NCI-H2227 treated with DMSO at 0.1 percent for 48 hours (cell line): ENCODE measurements at regions not wholly inside any gene's neighbourhood (a gene's known extent, or its start where the extent isn't known, plus 50 kb on each side); places are given as distances from the start of the nearest gene placed in this dataset.
"Not testable (repeated sequence)": the region's sequence is repeated elsewhere in the genome, so short reads cannot be mapped to it uniquely, and the experiment has no call there.

Source experiments
- DNase-seq: peaks from one replicate; lab custom pipeline; 2025; lab: John Stamatoyannopoulos, UW

DNA sequence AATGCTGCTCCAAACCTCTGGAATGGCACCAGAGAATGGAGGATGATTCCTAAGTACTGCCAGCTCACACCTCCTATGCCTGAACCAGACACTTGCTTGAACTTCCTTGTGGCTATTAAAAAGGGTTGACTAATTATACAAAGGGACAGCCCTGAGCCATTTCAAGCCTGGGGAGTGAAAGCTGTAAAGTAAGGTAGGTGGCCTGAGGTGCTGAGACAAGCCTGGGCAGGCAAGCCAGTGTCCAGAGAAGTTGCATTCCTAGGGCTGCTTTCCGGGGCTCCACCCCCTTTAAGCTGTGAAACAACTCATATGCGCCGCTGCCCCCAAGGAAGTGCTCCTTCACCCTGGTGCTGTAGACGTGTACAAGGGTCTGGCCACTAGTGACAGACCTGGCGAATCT, 79.9 kb upstream of the SLC1A3 start:
- no peak for DNase-seq

DNA sequence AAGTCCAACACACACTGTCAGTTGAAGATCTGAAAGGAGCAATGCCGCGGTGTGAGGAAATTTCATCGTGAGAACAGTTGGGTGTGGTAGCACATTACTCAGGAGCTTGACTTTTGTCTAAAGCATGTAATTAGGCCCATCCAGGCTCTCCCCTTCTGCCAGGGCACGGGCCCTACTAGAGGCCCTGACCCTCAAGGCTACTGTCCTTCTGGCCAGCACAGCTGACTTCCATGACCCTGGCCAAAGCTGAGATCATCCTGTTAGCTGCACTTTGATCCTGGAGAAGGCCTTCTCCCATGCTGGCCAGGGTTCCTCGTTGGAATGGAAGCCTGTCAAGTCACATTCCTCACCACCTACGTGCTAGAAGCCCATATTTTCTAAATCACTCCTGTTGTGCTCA, 77.8 kb upstream of the SLC1A3 start:
- DNase-seq: no peak

DNA sequence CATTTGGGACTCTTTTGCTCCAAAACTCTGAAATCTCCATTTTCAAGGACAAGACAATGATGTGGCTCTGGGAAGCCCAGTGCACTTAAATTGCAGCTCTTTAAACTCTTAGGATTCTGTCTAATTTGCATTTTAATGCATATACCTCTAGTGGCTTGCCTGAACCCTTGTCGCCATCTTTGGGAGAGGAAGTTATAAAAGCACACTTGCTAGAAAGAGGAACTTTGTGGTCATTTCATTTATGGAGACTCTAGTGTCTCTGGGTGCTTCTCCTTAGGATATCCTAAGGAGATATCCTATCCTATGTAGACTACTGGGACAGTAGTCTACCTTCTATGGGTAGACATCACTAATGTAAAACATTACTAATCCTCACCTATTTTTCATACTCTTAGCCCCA, 77.3 kb upstream of the SLC1A3 start:
- DNase-seq: no peak

DNA sequence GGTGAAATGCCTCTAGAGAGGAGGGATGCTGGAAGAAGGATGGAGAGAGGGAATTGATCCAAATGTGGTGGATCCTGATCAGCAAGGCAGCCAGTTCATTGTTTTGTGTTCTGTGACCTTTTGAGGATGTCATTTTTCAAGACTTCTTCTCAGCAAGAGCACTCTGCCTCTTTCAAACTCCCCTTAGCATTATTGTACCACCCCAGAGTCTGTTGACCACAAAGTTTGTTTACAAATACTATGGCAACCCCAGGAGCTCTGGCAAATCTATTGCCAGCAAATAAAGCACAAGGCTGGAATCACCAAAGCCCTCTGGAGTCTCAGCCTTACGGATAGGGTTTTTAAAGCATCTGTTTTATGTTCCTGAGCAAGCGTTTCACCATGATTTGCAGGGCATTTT, 76.2 kb upstream of the SLC1A3 start:
- no peak for DNase-seq

DNA sequence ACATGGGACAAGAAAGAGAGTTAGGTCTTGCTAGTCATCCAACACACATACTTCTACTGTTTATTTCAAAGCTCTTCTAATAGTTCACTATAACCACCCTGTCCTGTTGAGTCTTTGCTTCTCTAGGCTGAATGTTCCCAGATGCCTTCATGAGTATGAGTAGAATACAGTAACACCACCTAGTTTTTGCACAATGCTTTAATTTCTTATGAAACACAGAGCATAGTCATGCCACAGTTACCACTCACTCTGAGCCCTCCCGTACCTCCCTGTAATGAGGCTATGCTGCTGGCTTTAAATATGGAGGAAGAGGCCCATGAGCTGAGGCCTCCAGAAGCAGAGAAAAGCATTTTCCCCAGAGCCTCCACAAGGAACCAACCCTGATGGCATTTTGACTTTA, 75.0 kb upstream of the SLC1A3 start:
- DNase-seq: no peak

DNA sequence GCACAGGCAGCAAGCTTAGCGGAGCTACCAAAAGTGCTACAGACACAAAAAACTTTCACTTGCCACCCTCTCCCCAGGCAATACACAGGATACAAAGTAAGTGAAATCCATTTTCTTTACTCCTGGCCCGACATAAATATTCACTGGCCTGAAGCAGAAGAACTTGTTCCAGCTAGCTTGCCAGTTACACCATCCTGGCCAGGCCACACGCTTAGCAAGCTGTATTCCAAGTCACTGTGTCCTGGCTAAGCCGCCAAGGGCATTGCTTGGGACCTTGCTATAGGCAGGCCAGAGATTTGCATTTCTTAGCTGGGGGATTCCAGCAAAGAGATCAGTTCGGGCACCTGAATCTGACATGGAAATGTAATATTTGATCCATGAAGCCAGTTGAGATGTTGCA, 71.0 kb upstream of the SLC1A3 start:
- DNase-seq: no peak

DNA sequence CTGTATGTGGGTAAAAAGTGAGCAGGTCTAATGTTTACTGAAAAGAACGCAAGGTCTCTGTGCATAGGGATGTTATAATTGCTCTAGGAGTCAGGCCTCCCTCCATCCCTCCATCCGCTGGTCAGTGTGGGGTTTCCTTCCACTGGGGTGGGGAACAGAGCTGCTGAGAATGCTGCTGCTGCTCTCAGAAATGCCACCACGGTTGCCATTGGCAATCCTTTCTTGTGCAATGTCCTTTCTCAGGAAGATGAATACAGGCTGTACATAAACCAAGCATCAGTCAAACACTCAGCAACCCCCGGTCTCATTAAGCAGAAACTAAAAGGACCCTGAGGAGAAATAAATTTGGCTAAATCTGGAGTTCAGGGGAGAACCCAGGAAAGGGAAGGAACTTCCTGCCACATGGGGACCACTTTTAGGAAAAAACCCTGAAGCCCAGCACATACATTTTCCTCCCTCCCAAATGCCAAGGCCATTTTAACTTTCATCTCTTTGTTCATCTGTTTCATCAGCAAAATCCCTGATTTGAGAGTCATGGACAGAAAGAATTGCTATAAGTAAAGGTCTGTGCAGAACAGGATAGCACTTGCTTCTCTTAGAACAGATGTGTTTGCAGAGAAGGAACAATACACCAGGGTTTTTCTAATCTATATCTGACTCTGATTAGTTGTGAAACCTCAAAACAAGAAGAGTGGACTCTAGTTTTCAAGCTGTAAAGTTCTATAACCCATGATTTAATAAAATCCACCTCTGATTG, 70.4 kb upstream of the SLC1A3 start:
- no peak for DNase-seq

DNA sequence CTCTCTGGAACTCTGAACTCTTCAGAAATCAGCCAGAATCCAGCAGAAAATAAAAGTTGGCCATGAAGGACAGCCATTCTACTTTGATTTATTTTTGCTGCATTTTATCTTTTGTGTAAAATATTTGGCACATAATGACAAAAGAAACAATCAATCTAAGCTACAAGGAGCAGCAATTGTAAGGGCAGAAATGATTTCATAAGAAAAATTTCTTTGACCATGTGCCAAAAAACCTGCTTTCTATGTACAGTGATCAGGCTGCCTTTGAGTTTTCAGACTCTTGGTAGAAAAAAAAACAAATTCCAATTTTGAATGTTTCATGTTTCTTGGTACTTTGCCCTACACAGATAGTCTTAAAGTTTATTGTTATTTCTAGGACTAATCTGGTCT, 69.8 kb upstream of the SLC1A3 start:
- DNase-seq: no peak

DNA sequence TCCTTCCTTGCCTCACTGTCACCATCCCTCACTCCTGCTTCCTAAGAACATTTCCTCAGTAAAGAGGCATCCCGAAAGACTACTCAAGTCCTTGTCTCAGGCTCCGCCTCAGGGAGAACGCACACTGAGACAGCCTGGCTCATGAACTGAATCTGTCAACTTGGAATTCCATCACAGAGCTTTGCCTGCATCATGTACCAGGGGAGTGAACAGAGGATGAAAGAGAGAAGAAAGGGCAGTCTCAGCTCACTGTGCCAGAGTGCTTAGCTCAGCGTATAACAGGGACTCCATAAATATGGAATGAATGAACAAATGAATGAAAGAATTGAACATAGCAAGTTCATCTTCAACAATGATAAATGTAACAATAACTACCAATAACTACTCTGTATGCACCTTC, 68.7 kb upstream of the SLC1A3 start:
- no peak for DNase-seq

DNA sequence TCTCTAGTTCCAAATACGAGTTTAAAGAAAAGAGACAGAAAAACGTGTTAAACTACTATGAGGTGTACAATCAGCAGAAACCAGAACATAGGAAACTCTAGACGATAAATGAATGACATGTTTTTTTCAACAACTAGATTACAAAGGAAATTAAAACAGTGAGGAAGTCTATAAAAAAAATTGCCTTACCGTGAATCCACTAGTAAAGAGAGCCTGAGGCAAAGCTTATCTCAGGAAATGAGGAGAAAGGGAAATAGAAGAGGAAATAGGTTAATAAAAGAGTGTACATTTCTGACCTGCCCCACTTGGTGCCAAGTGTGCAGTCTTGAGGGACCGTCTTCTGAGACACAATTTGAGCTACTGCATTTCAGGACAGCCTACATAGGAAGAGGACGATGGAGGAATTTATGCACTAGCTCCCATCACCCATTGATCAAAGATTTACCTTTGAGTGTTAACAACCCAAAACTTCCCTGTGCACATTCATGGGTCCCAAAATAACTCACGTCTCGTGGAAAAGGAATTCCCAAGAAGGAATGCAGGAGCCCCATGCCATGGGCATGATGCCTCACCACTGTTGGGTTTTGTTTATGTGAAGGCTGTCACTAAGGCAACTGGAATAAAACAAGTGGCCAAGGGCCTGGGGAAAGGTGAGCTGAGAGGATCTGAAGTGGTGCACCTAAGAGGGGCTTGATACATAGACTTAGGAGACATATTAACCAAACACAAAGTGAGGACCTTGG, 53.6 kb upstream of the SLC1A3 start:
- no peak for DNase-seq

DNA sequence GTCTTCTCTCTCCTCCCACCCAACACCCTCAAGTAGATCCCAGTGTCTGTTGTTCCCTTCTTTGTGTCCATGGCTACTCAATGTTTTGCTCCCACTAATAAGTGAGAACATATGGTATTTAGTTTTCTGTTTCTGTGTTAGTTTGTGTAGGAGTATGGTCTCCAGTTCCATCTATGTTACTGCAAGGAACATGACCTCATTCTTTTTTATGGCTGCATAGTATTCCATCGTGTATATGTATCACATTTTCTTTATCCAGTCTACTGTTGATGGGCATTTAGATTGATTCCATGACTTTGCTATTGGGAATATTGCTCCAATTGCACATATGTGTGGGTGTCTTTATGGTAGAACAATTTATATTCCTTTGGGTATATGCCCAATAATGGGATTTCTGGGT, 51.4 kb upstream of the SLC1A3 start:
- not testable (repeated sequence) for DNase-seq
